NCI-H2107 treated with DMSO at 0.1 percent for 48 hours (cell line): ENCODE measurements at regions not wholly inside any gene's neighbourhood (a gene's known extent, or its start where the extent isn't known, plus 50 kb on each side); places are given as distances from the start of the nearest gene placed in this dataset.
"Not testable (repeated sequence)": the region's sequence is repeated elsewhere in the genome, so short reads cannot be mapped to it uniquely, and the experiment has no call there.

Experiments used
- DNase-seq: peaks from one replicate; lab custom pipeline; 2025; ENCODE audit not compliant: unreplicated experiment; lab: John Stamatoyannopoulos, UW

GRCh38 chr21:28482657-28483056, 510.0 kb downstream of the LTN1 start:
- no peak for DNase-seq

- no peak for DNase-seq
Observed at GRCh38 chr21:28480470-28480869, 512.2 kb downstream of the LTN1 start.

- no peak for DNase-seq
Observed at GRCh38 chr21:28473530-28474220, 519.0 kb downstream of the LTN1 start.

DNA sequence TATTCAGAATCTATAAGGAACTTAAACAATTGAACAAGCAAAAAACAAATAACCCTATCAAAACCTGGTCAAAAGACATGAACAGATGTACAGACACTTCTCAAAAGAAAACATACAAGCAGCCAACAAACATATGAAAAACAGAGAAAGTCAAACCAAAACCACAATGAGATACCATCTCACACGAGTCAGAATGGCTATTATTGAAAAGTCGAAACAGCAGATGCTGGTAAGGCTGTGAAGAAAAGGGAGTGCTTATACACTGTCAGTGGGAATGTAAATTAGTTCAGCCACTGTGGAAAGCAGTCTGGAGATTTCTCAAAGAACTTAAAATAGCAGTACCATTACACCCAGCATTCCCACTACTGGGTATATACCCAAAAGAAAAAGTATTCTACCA, 520.1 kb downstream of the LTN1 start:
- not testable (repeated sequence) for DNase-seq

DNA sequence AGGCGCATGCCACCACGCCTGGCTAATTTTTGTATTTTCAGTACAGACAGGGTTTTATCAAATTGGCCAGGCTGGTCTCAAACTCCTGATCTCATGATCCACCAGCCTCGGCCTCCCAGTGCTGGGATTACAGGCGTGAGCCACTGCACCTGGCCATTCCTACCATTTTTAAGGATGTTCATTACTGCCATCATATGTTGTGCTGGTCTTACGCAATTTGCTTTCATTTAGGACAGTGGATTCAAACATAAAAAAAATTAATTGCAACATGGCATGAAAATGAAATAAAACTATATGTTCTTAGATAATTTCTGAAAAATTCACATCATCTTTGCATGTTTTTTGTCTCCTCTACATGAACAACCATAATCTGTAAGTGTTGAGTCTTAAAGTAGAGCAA, 527.7 kb downstream of the LTN1 start:
- DNase-seq: no peak

GRCh38 chr21:28464095-28464494, 528.6 kb downstream of the LTN1 start:
- no peak for DNase-seq

DNA sequence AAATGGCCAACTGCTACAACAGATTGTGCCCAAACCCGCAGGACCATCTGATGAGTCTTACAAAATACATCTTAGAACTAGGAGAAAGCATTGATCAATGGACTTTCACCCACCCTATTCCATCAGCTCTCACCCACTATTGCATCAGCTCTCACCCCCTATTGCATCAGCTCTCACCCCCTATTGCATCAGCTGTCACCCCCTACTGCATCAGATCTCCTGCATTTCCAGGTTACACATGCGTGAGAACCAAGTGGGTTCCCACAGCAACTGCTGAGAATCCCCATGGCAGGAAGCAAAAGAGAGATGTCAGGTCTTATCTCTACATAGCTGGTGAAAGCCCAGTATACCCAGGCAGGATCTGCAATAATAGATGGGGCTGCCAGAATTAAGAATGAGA, 533.5 kb downstream of the LTN1 start:
- no peak for DNase-seq

GRCh38 chr21:28458446-28458845, 534.2 kb downstream of the LTN1 start:
- no peak for DNase-seq

DNA sequence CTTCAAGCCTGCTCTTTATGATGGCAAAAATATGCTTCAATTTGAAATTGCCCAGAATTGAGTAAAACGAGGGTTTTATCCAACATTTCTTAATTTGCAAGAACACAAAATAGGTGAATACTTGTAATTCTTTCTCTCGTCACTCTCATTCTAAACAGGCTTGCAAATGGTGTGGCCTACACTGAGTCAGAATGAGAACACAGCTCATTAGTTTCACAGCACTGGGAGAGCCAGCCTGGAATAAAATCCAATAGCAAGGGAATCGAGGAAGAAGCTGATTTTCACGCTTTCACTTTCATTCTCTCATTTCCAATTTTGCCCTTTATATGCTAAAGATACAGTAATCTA, 537.5 kb downstream of the LTN1 start:
- no peak for DNase-seq

DNA sequence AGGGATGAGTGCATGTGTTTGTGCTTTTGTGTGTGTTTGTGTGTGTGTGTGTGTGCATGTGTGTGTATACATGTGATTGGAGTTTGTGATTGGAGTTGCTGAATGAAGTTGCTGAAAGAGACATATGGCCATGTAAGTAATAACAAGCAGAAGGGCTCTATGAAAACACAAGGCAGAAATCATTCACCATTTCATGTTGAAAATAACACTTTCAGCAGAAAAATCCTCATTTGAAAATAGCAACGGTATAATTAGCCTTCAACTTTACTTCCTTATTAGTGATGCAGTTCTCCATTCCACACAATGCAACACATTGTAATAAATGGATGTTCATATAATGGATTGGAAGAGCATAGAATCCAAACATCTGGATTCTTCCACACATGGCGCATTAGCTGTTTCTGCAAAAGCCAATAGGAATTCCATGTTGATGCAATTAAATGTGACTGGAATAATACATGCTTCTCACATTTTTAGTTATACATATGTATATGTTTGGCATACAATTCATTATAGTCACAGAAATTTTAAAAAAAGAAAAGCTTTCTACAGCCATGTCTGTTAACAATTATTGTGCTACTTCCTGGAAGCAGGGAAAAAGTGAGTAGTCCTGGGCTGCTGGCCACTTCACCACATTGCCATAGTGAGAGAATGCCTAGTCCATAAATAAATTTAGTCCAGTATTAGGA, 538.0 kb downstream of the LTN1 start:
- DNase-seq: no peak

DNA sequence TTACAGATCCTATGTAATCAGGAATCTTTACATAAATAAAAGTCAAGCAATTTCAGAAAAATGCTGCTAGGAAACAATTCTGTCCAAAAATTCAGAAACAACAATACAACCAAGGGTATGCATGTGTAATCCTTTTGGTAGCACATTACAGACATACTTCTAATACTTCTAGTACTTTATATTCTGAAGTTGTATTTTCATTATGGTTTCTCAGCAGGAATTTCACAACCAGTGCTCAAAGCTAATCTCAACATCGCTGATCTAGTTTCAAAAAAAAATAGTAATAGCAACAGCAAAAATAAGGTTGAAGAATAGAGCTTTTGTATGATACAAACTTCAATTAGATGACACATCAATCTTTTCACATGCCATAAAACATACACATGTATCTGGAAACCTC, 545.2 kb downstream of the LTN1 start:
- DNase-seq: no peak

GRCh38 chr21:28445141-28445830, 547.4 kb downstream of the LTN1 start:
- DNase-seq: no peak

- no peak for DNase-seq
Observed at GRCh38 chr21:28444557-28444956, 548.1 kb downstream of the LTN1 start.

GRCh38 chr21:28444111-28444510, 548.6 kb downstream of the LTN1 start:
- DNase-seq: no peak

DNA sequence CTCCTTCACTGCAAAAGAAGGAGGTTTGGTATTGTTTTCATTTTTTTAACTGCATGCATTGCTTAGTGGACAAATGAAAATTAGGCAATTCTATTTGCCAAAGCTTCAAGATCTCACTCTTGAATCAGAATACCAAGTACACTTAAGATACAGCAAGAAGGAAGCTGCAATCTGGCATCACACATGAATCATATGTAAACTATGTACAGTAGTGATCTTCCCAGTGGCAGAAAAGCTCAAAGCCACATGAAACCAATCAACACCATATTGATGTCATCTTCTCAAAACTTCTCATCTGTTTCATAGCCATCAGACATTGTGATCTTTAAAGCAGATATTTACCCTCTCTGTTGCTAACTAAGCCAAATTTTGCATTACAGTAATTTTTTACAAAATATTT, 550.1 kb downstream of the LTN1 start:
- no peak for DNase-seq

GRCh38 chr21:28442085-28442484, 550.6 kb downstream of the LTN1 start:
- DNase-seq: no peak

GRCh38 chr21:28439788-28440187, 552.9 kb downstream of the LTN1 start:
- DNase-seq: no peak

- DNase-seq: no peak
Observed at GRCh38 chr21:28439251-28439650, 553.4 kb downstream of the LTN1 start.

DNA sequence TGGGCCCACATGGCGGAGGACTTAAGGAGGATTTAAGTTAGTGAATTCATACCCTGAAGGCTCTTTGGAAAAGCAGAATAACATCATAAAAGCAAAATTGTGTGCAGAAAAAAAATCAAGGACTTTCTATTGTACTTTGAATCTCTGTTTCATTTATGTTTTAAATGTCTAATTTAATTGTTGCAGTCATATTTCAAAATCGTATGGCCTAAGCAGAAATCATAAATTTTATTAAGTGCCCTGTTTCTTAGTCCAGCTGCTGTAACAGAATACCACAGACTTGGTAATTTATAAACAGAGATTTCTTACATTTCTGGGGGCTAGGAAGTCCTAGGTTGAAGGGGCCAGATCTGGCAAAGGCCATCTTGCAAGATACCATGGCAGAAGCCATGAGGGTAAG, 555.6 kb downstream of the LTN1 start:
- no peak for DNase-seq

- no peak for DNase-seq
Observed at GRCh38 chr21:28436286-28436932, 556.3 kb downstream of the LTN1 start.

GRCh38 chr21:28431527-28432200, 561.0 kb downstream of the LTN1 start:
- DNase-seq: no peak
